HG03103 (cell line): ENCODE measurements at regions not wholly inside any gene's neighbourhood (a gene's known extent, or its start where the extent isn't known, plus 50 kb on each side); places are given as distances from the start of the nearest gene placed in this dataset.
"Not testable (repeated sequence)": the region's sequence is repeated elsewhere in the genome, so short reads cannot be mapped to it uniquely, and the experiment has no call there.

ENCODE experiments used
- ATAC-seq: cut with Tn5 transposase; IDR thresholded peaks from one replicate; pipeline ENCODE4 v1.9.1; 2021; ENCODE audit warnings: low read depth; ENCODE audit not compliant: unreplicated experiment

DNA sequence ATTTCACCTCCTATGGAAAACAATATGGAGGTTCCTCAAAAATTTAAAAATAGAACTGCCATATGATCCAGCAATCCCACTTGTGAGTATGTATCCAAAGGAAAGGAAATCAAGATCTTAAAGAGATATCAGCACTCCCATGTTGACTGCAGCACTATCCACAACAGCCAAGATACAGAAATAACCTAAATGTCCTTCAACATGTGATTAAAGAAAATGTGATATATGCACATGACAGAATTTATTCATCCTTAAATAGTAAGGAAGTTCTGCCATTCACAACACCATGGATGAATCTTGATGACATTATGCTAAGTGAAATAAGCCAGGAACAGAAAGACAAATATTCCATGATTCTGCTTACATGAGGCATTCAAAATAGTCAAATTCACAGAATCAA, 303.6 kb upstream of the LRRN1 start:
- no peak for ATAC-seq

GRCh38 chr3:3476669-3477068, 297.2 kb upstream of the CRBN start:
- ATAC-seq = no peak

DNA sequence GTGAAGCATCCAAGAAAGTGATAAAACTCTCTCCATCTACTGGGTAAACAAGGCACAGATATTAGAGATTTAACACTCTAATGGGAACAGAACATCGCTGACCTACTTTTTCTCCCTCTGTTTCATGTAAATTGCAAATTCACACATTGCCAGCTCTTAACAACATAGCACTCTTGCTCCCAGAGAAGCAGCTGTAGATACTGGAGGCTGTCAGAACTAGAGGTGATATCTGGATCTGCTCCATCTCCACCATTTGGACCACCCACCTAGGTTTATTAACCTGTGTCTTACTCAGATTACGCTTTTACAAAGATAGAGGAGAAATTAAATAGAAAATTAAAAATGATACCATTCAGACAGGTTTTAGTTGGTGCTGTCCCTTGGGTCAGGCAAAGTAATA, 289.1 kb upstream of the CRBN start:
- ATAC-seq = no peak

DNA sequence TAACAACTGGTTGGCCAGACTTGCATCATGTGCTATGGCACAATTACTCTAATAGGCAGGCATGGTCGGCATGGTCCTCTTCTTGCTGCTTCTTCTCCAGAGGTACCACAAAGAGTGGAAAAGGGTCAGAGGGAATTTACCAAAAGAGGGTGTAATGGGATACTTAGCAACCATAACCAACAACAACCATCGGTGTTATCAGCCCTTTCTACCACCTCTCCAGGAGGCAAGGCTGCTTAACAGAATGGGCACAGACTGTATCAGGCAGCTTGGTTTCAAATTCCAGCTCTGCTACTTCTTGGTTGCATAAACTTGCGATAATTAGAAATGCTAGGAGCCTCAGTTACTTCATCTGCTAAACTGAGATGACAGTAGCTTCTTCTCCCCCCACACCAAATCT, 284.6 kb upstream of the CRBN start:
- no peak for ATAC-seq

GRCh38 chr3:3461317-3461716, 281.8 kb upstream of the CRBN start:
- ATAC-seq = no peak

- ATAC-seq = no peak
These were observed 269.0 kb upstream of the CRBN start for GRCh38 chr3:3448468-3448867.

DNA sequence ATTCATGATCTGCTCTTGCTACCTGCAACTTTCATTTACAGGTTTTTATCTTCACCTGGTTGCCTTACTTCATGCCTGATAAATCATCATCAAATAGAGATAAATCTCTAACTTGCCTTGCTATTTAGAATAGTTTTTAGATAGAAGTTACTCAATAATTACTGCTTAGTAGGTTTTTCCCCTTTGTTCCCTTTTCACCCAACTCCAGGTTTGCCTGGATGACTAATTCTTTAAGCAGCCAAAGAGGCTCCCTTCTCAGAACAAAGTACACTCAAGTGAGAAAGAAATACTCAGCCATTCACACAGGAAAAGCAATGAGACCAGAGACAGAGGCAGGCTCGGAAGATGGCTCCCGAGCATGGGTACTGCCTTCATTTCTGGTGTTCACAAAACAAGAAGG, 268.1 kb upstream of the CRBN start:
- no peak for ATAC-seq

- ATAC-seq = no peak
These were observed 266.8 kb upstream of the CRBN start for GRCh38 chr3:3446251-3446650.

DNA sequence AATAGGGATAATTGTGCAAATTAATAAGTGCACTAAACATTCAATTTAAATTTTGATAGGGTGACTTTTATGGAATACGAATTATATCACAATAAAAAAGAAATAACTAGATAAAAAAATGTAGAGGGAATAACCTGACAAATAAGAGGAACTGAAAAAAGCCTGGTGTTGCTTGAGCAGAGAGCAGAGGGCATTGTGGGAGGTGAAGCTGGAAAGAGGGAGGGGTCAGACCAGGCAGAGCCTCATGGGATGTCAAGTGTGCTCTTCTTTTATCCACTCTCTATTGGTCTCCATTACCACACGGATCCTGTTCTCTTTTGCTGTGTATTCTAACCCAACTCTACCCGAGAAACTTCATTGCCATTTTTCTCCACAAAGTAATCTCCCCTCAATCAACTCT, 264.0 kb upstream of the CRBN start:
- ATAC-seq = no peak

DNA sequence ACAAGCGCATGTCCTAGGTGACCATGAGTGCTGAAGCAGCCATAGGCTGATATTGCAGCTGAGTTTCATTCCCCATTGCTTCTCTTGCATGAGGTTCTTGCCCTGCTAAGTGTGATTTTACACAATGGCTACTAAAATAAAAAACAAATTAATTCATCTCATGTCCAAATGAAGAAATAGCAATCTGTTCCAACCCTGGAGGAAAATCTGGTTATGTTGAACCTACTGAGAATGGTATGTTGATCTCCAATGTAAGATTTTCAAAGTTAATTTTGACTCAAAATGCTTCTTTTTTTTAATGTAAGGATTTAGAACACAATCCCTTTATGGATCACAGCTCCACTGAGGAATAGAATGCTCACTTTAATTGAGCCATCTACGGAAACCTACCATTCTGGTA, 254.2 kb upstream of the CRBN start:
- ATAC-seq = no peak

DNA sequence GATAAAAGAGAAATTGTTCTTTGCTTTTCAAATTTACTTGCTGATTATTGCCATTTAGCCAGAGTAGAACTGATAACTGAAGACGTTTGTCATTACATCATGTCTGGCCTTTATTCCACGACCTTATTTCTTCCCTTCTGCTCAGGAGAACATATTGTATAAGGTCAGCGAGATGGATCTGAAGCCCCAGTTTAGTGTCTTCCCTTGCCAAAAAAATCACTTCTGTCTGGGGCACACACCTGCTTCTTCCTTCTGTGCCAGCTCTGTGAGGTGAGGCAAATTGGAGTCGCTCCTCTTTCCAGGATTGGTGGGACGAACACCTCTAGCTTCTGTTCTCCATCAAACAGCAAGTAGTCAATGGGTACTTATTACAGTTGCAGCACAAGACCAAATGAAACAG, 250.3 kb upstream of the CRBN start:
- ATAC-seq = no peak

DNA sequence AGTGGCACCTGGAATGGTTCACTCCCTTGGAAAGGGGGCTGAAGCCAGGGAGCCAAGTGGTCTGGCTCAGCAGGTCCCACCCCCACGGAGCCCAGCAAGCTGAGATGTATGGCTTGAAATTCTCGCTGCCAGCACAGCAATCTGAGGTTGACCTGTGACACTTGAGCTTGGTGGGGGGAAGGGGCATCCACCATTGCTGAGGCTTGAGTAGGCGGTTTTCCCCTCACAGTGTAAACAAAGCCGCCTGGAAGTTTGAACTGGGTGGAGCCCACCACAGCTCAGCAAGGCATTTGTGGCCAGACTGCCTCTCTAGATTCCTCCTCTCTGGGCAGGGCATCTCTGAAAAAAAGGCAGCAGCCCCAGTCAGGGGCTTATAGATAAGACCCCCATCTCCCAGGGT, 228.2 kb upstream of the CRBN start:
- ATAC-seq = not testable (repeated sequence)

DNA sequence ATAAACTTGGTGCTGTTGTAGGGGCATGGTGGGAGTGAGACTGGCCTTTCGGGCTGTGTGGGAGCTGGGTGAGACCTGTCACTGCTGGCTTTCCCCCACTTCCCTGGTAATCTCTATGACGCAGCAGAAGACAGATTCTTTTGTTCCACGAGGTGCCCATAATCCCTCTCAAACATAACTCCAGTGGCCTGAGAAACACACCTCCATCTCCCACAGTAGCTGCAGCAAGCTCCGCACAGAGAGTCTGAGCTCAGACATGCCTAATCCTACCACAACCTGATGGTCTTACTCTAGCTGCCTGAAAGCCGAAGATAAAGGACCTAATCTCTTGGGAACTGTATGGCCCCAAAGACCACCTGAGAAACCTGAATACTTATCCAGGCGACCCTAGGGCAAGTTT, 225.6 kb upstream of the CRBN start:
- ATAC-seq = no peak

DNA sequence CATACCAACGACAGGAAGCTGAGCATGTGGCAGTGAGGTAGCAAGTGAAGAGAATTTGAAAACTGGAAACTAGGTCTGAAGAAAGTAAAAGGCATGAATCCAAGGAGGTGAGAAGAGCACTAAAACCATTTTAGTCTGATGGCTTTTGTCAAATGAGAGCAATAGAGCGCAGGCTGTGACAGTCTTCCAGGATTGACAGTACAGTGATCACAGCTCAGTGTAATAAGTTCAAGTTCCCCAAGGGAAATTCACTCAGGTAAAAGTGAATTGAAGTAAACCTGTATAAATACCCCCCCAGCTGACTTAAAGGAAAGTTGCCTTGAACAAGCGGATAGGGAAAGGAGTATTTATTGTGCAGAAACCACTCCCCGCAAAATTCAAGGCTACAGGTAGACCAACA, 224.2 kb upstream of the CRBN start:
- no peak for ATAC-seq

DNA sequence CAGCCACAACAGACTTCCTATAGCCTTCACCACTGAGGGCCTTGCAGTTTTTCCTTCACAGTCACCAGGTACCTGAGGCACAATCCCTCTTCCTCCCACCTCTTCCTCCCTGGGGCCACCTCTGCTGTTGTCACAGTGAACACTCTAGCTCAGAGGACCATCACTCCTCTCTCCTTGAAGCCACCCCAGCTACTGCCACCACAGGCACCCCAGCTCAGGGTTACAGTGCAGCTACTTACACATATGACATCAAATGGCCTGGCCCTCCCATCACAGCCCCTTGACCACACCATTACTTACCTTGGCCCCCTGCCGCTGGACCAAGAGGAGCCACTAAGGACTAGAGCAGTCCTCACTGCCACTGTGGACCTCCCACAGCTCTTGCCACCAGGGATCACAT, 213.5 kb upstream of the CRBN start:
- ATAC-seq = no peak

- no peak for ATAC-seq
These were observed 204.0 kb upstream of the CRBN start for GRCh38 chr3:3383461-3383860.

GRCh38 chr3:3372210-3372777, 192.8 kb upstream of the CRBN start:
- no peak for ATAC-seq

GRCh38 chr3:3368306-3368705, 188.8 kb upstream of the CRBN start:
- no peak for ATAC-seq

DNA sequence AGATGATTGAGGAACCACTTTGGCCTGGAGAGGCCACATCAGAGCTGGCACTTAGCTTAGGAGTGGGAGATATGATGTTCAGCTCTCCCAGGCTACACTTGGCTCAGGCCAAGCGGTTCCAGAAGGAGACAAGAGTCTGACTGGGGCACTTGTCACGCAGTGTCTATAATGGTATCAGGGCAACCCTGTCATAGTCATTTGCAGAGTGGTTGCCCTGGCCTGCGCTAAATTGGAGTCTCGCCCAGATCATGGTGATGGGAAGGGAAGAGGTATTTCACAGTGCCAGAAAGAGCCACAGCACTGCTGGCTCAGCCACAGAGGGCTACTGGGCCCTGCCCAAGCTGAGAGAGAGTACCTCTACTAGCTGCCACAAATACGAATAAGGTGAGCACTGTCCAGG, 186.9 kb upstream of the CRBN start:
- no peak for ATAC-seq

DNA sequence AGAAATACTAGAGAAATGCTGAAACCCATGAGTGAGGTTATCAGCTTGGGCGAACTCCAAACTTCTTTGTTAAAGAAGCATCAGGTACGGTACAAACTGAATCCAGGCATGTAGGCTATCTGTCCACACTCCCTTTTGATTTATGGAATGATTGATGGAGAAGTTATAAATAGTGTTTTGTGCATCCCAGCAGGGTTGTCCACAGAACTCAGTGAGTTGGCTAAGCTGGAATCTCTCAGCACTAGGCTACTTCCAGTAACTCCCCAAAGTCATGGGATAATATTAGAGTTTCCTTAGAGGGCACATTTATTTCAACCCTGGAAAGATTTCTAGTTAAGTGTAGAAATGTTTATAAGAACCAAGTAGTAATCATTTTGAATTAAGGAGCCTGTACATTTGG, 186.2 kb upstream of the CRBN start:
- ATAC-seq = no peak

- no peak for ATAC-seq
These were observed 177.4 kb upstream of the CRBN start for GRCh38 chr3:3356846-3357245.

DNA sequence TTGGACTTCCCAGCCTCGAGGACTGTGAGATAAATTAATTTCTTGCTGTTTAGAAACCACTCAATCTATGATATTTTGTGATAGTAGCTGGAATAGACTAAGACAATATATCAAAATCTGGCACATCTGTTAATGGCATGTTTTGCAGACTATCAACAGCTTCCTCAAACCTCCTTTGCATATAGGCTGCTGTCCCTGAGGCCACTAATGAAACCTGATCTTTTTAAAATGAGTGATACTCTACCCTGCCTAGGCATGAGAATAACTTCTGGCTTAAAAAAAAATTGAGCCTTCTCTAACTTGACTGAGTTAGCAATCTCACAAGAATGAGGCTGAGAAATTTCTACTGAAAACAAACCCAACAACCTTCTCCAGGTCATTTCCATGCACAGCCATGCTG, 176.0 kb upstream of the CRBN start:
- no peak for ATAC-seq

- peak; percentile 64 for ATAC-seq
These were observed 173.7 kb upstream of the CRBN start for GRCh38 chr3:3353153-3353552.
